ENCODE measurements at regions not wholly inside any gene's neighbourhood (a gene's known extent, or its start where the extent isn't known, plus 50 kb on each side); places are given as distances from the start of the nearest gene placed in this dataset.
A peak's percentile ranks its signal among the peaks of the same experiment; 100 is the strongest.

- no peak for TF ChIP-seq CTCF (IDR thresholded peaks at IDR 0.05)
- Histone ChIP-seq H3K36me3 (no peaks in the 10 kb centered on the region), H3K9me3 (no peaks in the 10 kb centered on the region), H3K27me3 (no peaks in the 10 kb centered on the region), H3K27ac (no peak overlapping the region), H3K4me3 (no peak overlapping the region), H3K4me1 (peaks cover 0 to 9% of the 10 kb centered on the region in 2 donors)
- DNase-seq (no peak), ATAC-seq (no peak)
- intact Hi-C loops (cut with DNase I) = no loop called here
Observed at GRCh38 chr6:164105705-164106104, 691.2 kb downstream of the QKI start.

- H3K36me3 ChIP-seq = no peaks in the 10 kb centered on the region
- intact Hi-C loops (cut with DNase I) = no loop called here
- ATAC-seq = no peak
- no peak overlapping the region for H3K27ac ChIP-seq
- H3K4me1 ChIP-seq = peaks cover 0 to 6% of the 10 kb centered on the region in 2 donors
- H3K27me3 ChIP-seq = no peaks in the 10 kb centered on the region
- no peaks in the 10 kb centered on the region for H3K9me3 ChIP-seq
- H3K4me3 ChIP-seq = no peak overlapping the region
- no peak for DNase-seq
- TF ChIP-seq CTCF (IDR thresholded peaks at IDR 0.05) = no peak
Observed at GRCh38 chr6:164104432-164104831, 689.9 kb downstream of the QKI start.

DNA sequence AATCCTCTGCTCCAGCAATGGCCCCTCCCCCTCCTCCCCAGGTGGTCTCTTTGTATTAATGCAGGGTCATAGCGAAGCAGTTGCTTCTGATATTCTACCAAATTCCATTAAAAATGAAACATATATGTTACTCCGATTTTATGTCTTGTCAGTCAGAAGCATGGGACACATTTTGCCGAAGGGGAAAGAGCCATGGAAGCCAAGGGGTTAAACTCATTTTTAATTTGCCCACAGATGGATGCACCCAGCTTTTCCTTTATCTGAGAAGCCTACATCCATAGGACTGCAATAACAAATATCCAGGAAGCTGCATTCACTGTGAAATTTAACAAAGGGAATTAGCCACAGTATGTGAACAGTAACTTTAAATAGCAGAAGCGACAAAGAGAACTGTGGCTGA is 688.2 kb downstream of the QKI start:
- ATAC-seq = no peak
- Histone ChIP-seq H3K27me3 (no peaks in the 10 kb centered on the region), H3K4me1 (peaks cover 0 to 9% of the 10 kb centered on the region in 2 donors), H3K9me3 (no peaks in the 10 kb centered on the region), H3K36me3 (no peaks in the 10 kb centered on the region), H3K27ac (no peak overlapping the region), H3K4me3 (no peak overlapping the region)
- intact Hi-C loops (cut with DNase I) = no loop called here
- no peak for DNase-seq
- TF ChIP-seq CTCF (IDR thresholded peaks at IDR 0.05) = no peak

- no peaks in the 10 kb centered on the region for H3K36me3 ChIP-seq
- H3K27ac ChIP-seq = no peak overlapping the region
- no peak for ATAC-seq
- H3K4me1 ChIP-seq = peaks cover 0 to 9% of the 10 kb centered on the region in 2 donors
- no peaks in the 10 kb centered on the region for H3K9me3 ChIP-seq
- TF ChIP-seq CTCF (IDR thresholded peaks at IDR 0.05) = no peak
- intact Hi-C loops (cut with DNase I) = no loop called here
- no peak for DNase-seq
- H3K4me3 ChIP-seq = no peak overlapping the region
- H3K27me3 ChIP-seq = no peaks in the 10 kb centered on the region
Observed at GRCh38 chr6:164101859-164102258, 687.3 kb downstream of the QKI start.

- Histone ChIP-seq H3K36me3 (no peaks in the 10 kb centered on the region), H3K9me3 (no peaks in the 10 kb centered on the region), H3K27ac (peak overlapping the region in 1 of 2 donors; percentile 57), H3K4me3 (no peak overlapping the region), H3K4me1 (peaks cover 0 to 9% of the 10 kb centered on the region in 2 donors), H3K27me3 (no peaks in the 10 kb centered on the region)
- TF ChIP-seq CTCF (IDR thresholded peaks at IDR 0.05) = no peak
- no peak for ATAC-seq
- intact Hi-C loops (cut with DNase I) = no loop called here
- DNase-seq = no peak
Observed at GRCh38 chr6:164099269-164099865, 684.8 kb downstream of the QKI start.
